CD4-positive, alpha-beta T cell (primary cell): ENCODE measurements at regions not wholly inside any gene's neighbourhood (a gene's known extent, or its start where the extent isn't known, plus 50 kb on each side); places are given as distances from the start of the nearest gene placed in this dataset.

ENCODE experiments used
- ATAC-seq: fragments of 200-7000 bp; cut with Tn5 transposase; one replicate; pipeline ENCODE4 v1.10.0; 2022; ENCODE audit warnings: mild to moderate bottlenecking; ENCODE audit not compliant: poor library complexity
- CTCF ChIA-PET: fragments of 350-600 bp; sonication (Branson Sonifier 250); formaldehyde crosslinking; loops from one replicate; lab custom pipeline; 2021; ENCODE audit warnings: antibody characterized with exemption, inconsistent platforms; lab: Charles Lee
- POLR2A ChIA-PET: fragments of 350-600 bp; sonication (Branson Sonifier 250); formaldehyde crosslinking; loops from one replicate; lab custom pipeline; 2021; ENCODE audit warnings: antibody characterized with exemption, inconsistent platforms; lab: Charles Lee
- DNase-seq, 14 experiments: peaks; one replicate each; pipeline ENCODE4 v3.0.0-alpha.2; 2013 to 2020; ENCODE audit warnings: mixed read lengths in 2 of 14
- H3K27ac ChIP-seq, 2 donors: one replicate each; pipeline versions ENCODE4 v1.5.1 to v1.7.0; 2013; ENCODE audit warnings: low read length in 2 of 2, low read depth in 1 of 2, mild to moderate bottlenecking in 1 of 2
- H3K27me3 ChIP-seq, 2 experiments: 1 replicate in 1 of 2; 2 replicates in 1 of 2; pipeline versions ENCODE4 v1.6.1 to v1.7.0; 2013; ENCODE audit warnings: low read length in 2 of 2, control low read depth in 1 of 2, mild to moderate bottlenecking in 1 of 2, moderate library complexity in 1 of 2; ENCODE audit not compliant: insufficient read depth in 2 of 2, control insufficient read depth in 1 of 2
- H3K36me3 ChIP-seq: one replicate; pipeline ENCODE4 v1.6.1; 2013; ENCODE audit warnings: low read length, control low read depth; ENCODE audit not compliant: insufficient read depth
- H3K4me1 ChIP-seq: one replicate; pipeline ENCODE4 v1.6.1; 2013; ENCODE audit warnings: low read length, control low read depth; ENCODE audit not compliant: insufficient read depth
- H3K4me3 ChIP-seq: one replicate; pipeline ENCODE4 v1.5.1; 2013; ENCODE audit warnings: mild to moderate bottlenecking, low read length, moderate library complexity
- H3K9me3 ChIP-seq, 2 experiments: 1 replicate in 1 of 2; 2 replicates in 1 of 2; pipeline versions ENCODE4 v1.6.1 to v1.7.0; 2013; ENCODE audit warnings: low read length in 2 of 2, mild to moderate bottlenecking in 2 of 2, control low read depth in 1 of 2, moderate library complexity in 1 of 2; ENCODE audit not compliant: control insufficient read depth in 1 of 2, insufficient read depth in 1 of 2
- H3K27ac Mint-ChIP-seq: one replicate; pipeline ENCODE4 v1.8.0; 2020; ENCODE audit warnings: mixed read lengths
- H3K27me3 Mint-ChIP-seq: one replicate; pipeline ENCODE4 v1.8.0; 2021; ENCODE audit warnings: mixed read lengths
- H3K36me3 Mint-ChIP-seq: one replicate; pipeline ENCODE4 v1.8.0; 2021; ENCODE audit warnings: low read depth, mixed read lengths
- H3K4me1 Mint-ChIP-seq: one replicate; pipeline ENCODE4 v1.8.0; 2021; ENCODE audit warnings: low read depth, mixed read lengths
- H3K4me3 Mint-ChIP-seq: one replicate; pipeline ENCODE4 v1.8.0; 2020; ENCODE audit warnings: mild to moderate bottlenecking, mixed read lengths
- H3K9me3 Mint-ChIP-seq: one replicate; pipeline ENCODE4 v1.8.0; 2020; ENCODE audit warnings: mixed read lengths
- CTCF ChIP-seq: fragments of 200-600 bp; IDR thresholded peaks from one replicate; pipeline ENCODE4 v1.8.0; 2022; ENCODE audit warnings: antibody characterized with exemption, mild to moderate bottlenecking
- intact Hi-C, 2 experiments: fragments of 100-400 bp; cut with DNase I in 1 of 2; cut with micrococcal nuclease in 1 of 2; formaldehyde crosslinking; loops; one replicate each; pipeline versions ENCODE4 v1.15.1 to v1.9.0; 2023 to 2025; cut with DNase I, micrococcal nuclease

- POLR2A ChIA-PET = no interaction called here
- peaks cover 33% of the 10 kb centered on the region for H3K27me3 Mint-ChIP-seq
- no peak overlapping the region for H3K27ac Mint-ChIP-seq
Observed at GRCh38 chr18:78820161-78820834, 159.3 kb upstream of the SALL3 start.

GRCh38 chr18:78821396-78821795 lies 158.2 kb upstream of the SALL3 start:
- intact Hi-C loops = no loop called here
- Histone ChIP-seq H3K9me3 (peaks cover 0 to 4% of the 10 kb centered on the region in 2 experiments), H3K27ac (no peak overlapping the region), H3K4me3 (no peak overlapping the region), H3K36me3 (no peaks in the 10 kb centered on the region), H3K27me3 (no peaks in the 10 kb centered on the region), H3K4me1 (no peaks in the 10 kb centered on the region)
- H3K4me3 Mint-ChIP-seq = no peak overlapping the region
- no peaks in the 10 kb centered on the region for H3K4me1 Mint-ChIP-seq
- no peak for DNase-seq
- ChIA-PET CTCF (no interaction called here), POLR2A (no interaction called here)
- peaks cover 33% of the 10 kb centered on the region for H3K27me3 Mint-ChIP-seq
- no peaks in the 10 kb centered on the region for H3K9me3 Mint-ChIP-seq
- no peak for TF ChIP-seq CTCF
- no peaks in the 10 kb centered on the region for H3K36me3 Mint-ChIP-seq
- no peak for ATAC-seq
- no peak overlapping the region for H3K27ac Mint-ChIP-seq

More at GRCh38 chr18:78820161-78820834, 159.3 kb upstream of the SALL3 start:
- Histone ChIP-seq H3K9me3 (peaks cover 0 to 4% of the 10 kb centered on the region in 2 experiments), H3K4me3 (no peak overlapping the region), H3K36me3 (no peaks in the 10 kb centered on the region), H3K4me1 (no peaks in the 10 kb centered on the region), H3K27me3 (peaks cover 0 to 2% of the 10 kb centered on the region in 2 experiments), H3K27ac (no peak overlapping the region)
- DNase-seq (no peak), ATAC-seq (no peak)
- TF ChIP-seq CTCF = no peak
- CTCF ChIA-PET = no interaction called here
- no peaks in the 10 kb centered on the region for H3K9me3 Mint-ChIP-seq
- intact Hi-C loops = no loop called here
- no peaks in the 10 kb centered on the region for H3K36me3 Mint-ChIP-seq
- H3K4me3 Mint-ChIP-seq = no peak overlapping the region
- no peaks in the 10 kb centered on the region for H3K4me1 Mint-ChIP-seq

GRCh38 chr18:78822171-78822948 lies 157.3 kb upstream of the SALL3 start:
- Histone ChIP-seq H3K27ac (no peak overlapping the region), H3K27me3 (no peaks in the 10 kb centered on the region), H3K36me3 (no peaks in the 10 kb centered on the region), H3K9me3 (peaks cover 0 to 4% of the 10 kb centered on the region in 2 experiments), H3K4me1 (no peaks in the 10 kb centered on the region), H3K4me3 (no peak overlapping the region)
- no peak overlapping the region for H3K4me3 Mint-ChIP-seq
- intact Hi-C loops = no loop called here
- POLR2A ChIA-PET = no interaction called here
- no peak for TF ChIP-seq CTCF
- no peaks in the 10 kb centered on the region for H3K36me3 Mint-ChIP-seq
- CTCF ChIA-PET = no interaction called here
- H3K4me1 Mint-ChIP-seq = no peaks in the 10 kb centered on the region
- no peak overlapping the region for H3K27ac Mint-ChIP-seq
- H3K27me3 Mint-ChIP-seq = peaks cover 33% of the 10 kb centered on the region
- DNase-seq = no peak
- H3K9me3 Mint-ChIP-seq = no peaks in the 10 kb centered on the region
- no peak for ATAC-seq
